IPS-NIHi7 (cell line): ENCODE measurements at regions not wholly inside any gene's neighbourhood (a gene's known extent, or its start where the extent isn't known, plus 50 kb on each side); places are given as distances from the start of the nearest gene placed in this dataset.

Experiments
- DNase-seq: peaks from one replicate; pipeline ENCODE4 v3.0.0; 2012; ENCODE audit warnings: mixed read lengths; ENCODE audit errors: extremely low spot score

- DNase-seq: no peak
Observed at GRCh38 chr12:112559784-112560183, 141.0 kb downstream of the PTPN11 start.

DNA sequence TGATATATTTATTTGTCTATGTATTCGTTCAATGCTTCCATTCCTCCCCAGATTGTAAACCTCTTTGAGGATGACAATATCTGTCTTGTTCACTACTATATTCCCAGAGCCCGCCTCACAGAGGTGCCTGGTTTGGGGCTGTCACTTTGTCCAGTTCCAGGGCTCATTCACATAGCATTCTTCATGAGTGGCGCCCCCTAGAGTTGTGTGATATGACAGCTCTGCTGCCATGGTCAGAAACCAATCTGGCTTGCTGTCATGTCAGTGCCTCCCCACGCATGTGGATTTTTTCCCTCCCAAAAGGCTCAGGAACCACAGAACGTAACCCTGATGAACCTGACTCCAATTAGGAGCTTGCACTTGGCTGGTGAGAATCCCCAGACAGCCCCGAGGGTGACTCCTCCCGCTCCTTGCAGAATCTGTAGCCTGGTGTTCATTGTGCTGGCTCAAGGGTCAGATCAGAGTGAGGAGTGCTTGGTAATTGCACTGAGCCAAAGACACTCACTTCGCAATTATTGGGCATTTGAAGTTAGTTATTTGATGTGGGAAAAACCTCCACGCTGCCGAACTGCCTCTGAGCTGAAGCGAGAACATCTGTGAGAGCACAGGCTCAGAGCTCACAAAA lies 145.5 kb downstream of the PTPN11 start:
- DNase-seq: no peak

GRCh38 chr12:112568641-112569040 lies 149.9 kb downstream of the PTPN11 start:
- DNase-seq: no peak

- DNase-seq: no peak
Observed at GRCh38 chr12:112570096-112570495, 151.3 kb downstream of the PTPN11 start.

GRCh38 chr12:112573141-112573540 lies 154.4 kb downstream of the PTPN11 start:
- DNase-seq: no peak

- DNase-seq: no peak
Observed at GRCh38 chr12:112574896-112575558, 156.3 kb downstream of the PTPN11 start.

- no peak for DNase-seq
Observed at GRCh38 chr12:112575559-112576067, 156.9 kb downstream of the PTPN11 start.

DNA sequence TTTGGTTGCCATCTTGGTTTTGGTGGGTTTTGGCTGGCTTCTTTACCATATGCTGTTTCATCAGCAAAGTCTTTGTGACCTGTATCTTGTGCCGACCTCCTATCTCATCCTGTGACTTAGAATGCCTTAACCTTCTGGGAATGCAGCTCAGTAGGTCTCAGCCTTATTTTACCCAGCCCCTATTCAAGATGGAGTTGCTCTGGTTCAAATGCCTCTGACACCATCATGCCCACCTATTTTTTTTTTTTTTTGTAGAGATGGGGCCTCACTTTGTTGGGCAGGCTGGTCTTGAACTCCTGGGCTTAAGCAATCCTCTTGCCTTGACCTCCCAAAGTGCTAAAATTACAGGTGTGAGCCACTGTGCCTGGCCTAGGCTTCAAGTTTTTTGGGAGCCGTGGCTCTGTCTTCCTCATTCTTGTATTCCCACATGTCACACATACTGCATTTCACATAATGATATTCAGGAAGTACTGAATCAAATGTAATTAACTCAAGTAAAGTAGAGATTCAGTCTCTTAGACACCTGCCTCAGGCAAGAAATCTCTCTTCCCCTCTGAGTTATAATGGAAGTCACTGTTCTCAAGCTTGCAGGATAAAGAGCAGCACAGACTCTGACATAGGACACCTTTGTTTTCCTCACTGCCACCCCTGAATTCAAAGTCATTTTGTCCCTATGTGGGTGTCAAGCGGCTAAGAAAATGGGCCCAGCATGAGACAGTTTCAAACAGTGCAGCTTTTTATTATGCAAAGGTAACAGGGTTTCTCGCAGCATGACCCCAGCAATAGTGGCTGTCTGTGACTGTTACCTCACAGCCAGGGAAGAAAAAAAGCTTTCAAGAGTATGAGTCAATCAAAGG lies 159.0 kb downstream of the PTPN11 start:
- peak; percentile 57 for DNase-seq

DNA sequence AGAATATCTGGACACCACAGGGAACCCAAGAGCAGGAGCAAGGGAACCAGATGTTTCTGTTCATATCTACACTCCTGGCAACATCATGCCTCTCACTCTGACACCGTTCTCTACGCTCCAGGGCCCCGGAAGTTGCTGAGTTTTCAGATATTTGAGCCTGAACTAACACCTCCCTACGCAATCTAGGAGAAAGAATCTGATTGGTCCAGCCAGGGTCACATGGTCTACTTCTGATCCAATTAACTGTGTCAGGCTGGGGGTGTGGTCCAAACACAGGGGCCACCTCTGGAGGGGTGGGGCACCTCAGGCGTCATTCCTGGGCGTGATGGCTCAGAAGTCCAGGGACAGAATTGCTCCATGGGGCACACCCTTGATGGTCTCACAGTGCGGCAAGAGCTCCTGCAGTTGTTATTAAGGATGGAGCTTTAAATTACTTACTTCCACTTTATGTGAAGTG lies 165.5 kb downstream of the PTPN11 start:
- DNase-seq: peak; percentile 73

- no peak for DNase-seq
Observed at GRCh38 chr12:112586148-112586783, 167.5 kb downstream of the PTPN11 start.

GRCh38 chr12:112589275-112589674 lies 170.5 kb downstream of the PTPN11 start:
- DNase-seq: no peak

DNA sequence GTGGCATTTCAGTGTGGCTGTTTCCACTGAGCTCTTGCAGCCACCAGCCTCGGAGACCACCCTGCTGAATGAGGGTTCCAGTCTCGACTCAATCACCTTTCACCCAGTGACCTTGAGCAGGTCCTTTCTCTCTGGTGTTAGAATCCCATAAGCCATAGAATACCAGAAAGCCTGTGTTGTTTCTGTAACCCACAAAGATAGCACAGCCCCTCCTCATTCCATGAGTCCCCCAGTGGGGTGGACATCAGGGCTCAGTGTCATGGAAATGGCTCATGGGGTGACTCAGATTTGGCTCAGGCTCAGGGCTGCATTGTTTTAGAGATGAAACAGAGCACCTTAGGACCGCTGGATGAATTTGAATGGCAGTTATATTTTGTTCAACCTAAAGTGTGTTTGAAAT lies 171.5 kb downstream of the PTPN11 start:
- DNase-seq: peak; percentile 76

DNA sequence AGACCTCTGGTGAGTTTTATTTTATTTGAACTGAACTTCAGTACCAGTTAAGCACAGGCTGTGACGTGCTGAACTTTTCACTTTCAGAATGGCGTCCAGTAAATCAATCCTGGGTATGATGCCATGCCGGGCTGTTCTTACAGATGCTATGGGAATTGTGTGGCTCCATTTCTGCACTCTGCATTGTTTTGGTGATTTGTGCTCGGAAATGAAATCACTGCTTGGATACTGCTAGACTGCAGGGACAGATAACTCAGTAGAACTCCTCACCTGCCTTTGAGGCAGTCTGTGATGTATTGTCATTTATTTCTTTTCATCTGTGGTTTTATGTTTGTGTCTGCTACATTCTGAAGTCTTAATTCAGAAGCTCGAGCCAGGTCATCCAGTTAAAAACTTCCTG lies 172.7 kb downstream of the PTPN11 start:
- no peak for DNase-seq

GRCh38 chr12:112595410-112595809 lies 176.7 kb downstream of the PTPN11 start:
- no peak for DNase-seq

GRCh38 chr12:112597986-112598385 lies 179.2 kb downstream of the PTPN11 start:
- DNase-seq: no peak

DNA sequence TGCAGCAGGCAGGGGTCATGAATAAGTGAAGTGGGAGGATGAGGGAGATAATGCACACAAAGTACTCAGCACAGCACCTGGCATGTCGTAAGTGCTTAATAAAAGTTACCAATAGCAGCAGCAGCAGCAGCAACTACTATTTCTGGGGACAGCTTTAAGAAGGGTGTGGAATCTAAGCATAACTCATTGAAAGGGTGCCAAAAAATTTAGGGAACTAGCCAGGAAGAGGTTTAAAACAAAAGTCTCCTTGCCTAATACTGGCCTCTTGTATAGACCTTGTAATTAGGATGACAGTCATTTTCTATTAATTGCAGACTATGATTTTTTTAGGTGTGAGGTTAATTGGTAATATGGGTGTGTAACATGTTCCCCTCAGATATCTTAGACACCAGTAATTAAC lies 179.9 kb downstream of the PTPN11 start:
- DNase-seq: no peak

GRCh38 chr12:112599871-112600270 lies 181.1 kb downstream of the PTPN11 start:
- DNase-seq: no peak

DNA sequence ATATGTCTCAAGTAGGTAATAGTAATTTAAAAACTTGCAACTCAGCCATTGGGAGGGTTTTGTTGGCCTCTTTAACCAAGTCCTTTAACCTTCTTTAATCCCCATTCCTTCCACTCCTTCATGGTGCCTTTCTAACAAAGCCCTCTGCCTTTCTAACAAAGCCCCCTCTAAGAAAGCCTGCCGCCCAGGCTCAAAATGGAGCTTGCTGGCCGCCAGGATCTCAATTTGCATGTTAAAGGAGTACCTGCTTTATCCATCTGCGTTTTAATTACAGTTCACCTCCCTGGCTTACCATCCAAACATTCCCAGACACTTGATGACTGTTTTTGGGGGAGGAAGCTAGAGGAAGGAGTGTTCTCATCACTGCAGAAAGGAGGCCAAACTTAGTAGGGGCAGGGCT lies 183.4 kb downstream of the PTPN11 start:
- peak; percentile 41 for DNase-seq

GRCh38 chr12:112606611-112607365 lies 184.8 kb upstream of the RPH3A start:
- no peak for DNase-seq

DNA sequence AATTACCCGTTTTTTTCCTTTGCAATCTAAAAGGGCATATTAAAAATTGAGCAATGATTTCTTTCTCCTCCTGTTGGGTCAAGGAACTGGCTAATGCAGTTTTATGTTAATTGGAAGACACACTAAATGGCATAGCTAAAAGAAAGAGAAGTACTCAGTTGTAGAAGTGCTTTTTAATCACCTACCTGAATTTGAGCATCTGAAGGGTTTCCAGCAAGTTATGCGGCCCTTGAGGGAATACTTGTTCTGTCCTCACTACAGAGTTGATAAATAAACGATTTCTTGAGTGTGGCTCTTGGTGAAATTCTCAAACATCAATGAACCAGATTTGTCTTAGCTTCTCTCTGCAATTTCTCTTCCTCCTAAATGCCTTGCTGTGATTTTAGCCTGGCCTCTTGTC lies 184.1 kb upstream of the RPH3A start:
- DNase-seq: no peak

DNA sequence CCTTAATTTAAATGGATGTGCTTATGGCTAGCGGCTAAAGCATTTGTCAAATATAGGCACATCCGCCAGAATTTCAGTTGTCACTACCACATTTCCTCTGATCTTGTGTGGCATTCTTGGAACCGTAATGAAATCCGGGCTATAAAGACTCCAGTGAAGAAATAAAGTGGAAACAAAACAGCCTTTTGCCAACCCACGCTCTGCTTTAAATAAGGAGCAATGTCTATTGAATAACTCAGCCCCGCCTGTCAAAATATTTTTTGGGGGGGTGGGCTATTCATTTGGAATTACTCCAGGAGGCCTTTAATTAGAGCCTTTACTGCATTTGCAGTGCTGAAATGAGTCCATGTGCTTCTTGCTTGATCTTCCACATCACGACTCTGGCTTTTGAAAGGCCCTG lies 179.6 kb upstream of the RPH3A start:
- DNase-seq: no peak
